Cardiac fibroblast (primary cell): ENCODE measurements at regions not wholly inside any gene's neighbourhood (a gene's known extent, or its start where the extent isn't known, plus 50 kb on each side); places are given as distances from the start of the nearest gene placed in this dataset.
A peak's percentile ranks its signal among the peaks of the same experiment; 100 is the strongest.
"Not testable (repeated sequence)": the region's sequence is repeated elsewhere in the genome, so short reads cannot be mapped to it uniquely, and the experiment has no call there.

Source experiments
- DNase-seq, 2 donors: peaks; one replicate each; pipeline versions ENCODE4 v3.0.0 to v3.0.0-alpha.2; 2010; ENCODE audit warnings: low read depth in 2 of 2
- H3K4me3 ChIP-seq, 2 donors: replicated peaks in 1 of 2; 1 replicate in 1 of 2; 2 replicates in 1 of 2; pipeline ENCODE4 v1.5.1; 2011; ENCODE audit warnings: low read depth in 2 of 2, low read length in 2 of 2, mild to moderate bottlenecking in 2 of 2, moderate library complexity in 1 of 2
- CTCF ChIP-seq: IDR thresholded peaks from one replicate; pipeline ENCODE4 v1.5.1; 2011; ENCODE audit warnings: low read depth, mild to moderate bottlenecking, low read length, inconsistent platforms

GRCh38 chr2:239649309-239649708, 248.5 kb upstream of the HDAC4 start:
- DNase-seq = no peak
- TF ChIP-seq CTCF = no peak
- H3K4me3 ChIP-seq = no peak overlapping the region

- H3K4me3 ChIP-seq = no peak overlapping the region
- no peak for TF ChIP-seq CTCF
- no peak for DNase-seq
Measured at GRCh38 chr2:239648607-239649006, 247.8 kb upstream of the HDAC4 start.

GRCh38 chr2:239647052-239647819, 246.4 kb upstream of the HDAC4 start:
- H3K4me3 ChIP-seq = no peak overlapping the region
- TF ChIP-seq CTCF = no peak
- no peak for DNase-seq

GRCh38 chr2:239646184-239646583, 245.4 kb upstream of the HDAC4 start:
- TF ChIP-seq CTCF = no peak
- H3K4me3 ChIP-seq = no peak overlapping the region
- no peak for DNase-seq

- not testable (repeated sequence) for H3K4me3 ChIP-seq, DNase-seq
Measured at GRCh38 chr2:239644594-239644993, 243.8 kb upstream of the HDAC4 start.

GRCh38 chr2:239644011-239644410, 243.2 kb upstream of the HDAC4 start:
- H3K4me3 ChIP-seq = no peak overlapping the region
- peak; percentile 6 to 13 for DNase-seq
- no peak for TF ChIP-seq CTCF

GRCh38 chr2:239642406-239643004, 241.7 kb upstream of the HDAC4 start:
- TF ChIP-seq CTCF = no peak
- DNase-seq = no peak
- H3K4me3 ChIP-seq = no peak overlapping the region

GRCh38 chr2:239641904-239642303, 241.1 kb upstream of the HDAC4 start:
- not testable (repeated sequence) for H3K4me3 ChIP-seq, DNase-seq
